Stimulated activated CD4-positive, alpha-beta T cell treated with anti-CD3 and anti-CD28 coated beads, Interleukin-4, amount 100 ng/mL, for 48 hours (primary cell): ENCODE measurements at regions not wholly inside any gene's neighbourhood (a gene's known extent, or its start where the extent isn't known, plus 50 kb on each side); places are given as distances from the start of the nearest gene placed in this dataset.

ENCODE experiments used
- DNase-seq, 2 donors: peaks; one replicate each; pipeline ENCODE4 v3.0.0-alpha.2; 2020; ENCODE audit warnings: low read depth in 2 of 2

DNA sequence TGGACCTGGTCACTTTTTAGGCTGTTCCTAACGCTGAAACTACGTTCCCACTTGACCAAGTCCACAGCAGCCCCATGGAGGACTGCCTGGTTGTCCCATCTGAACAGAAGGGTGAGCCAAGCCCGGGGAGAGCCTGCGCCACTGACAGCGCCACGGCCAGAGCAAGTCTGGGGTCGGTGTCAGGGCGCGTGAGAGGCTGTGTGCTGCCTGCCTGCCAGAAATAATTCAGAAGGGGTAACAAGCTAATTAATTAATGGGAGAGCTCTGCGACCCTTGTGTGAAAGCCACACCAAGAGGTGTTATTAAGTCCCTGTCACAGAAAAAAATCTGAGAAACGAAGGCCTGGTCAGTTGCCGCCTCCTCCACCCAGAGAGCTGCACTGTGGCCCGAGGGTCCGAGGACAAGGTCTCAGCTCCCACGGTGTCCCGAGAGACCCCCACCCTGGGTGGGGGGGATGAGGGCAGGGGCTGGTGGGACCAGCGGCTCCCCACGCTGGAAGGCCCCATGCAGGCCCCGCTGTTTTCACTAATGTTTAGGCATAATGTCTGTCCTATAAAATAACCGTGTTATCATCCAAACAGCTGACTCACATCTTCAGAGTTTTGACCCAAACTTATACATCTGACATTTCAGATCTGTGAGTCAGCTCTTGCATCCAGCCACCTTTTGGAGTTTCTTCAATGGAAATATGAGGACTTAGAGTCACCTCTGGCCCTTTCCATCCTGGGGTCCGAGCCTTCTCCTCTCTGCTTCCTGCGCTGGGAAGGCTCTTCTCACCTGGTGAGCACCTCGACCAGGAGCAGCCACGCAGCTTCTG is 58.5 kb downstream of the DLL1 start:
- DNase-seq: no peak

DNA sequence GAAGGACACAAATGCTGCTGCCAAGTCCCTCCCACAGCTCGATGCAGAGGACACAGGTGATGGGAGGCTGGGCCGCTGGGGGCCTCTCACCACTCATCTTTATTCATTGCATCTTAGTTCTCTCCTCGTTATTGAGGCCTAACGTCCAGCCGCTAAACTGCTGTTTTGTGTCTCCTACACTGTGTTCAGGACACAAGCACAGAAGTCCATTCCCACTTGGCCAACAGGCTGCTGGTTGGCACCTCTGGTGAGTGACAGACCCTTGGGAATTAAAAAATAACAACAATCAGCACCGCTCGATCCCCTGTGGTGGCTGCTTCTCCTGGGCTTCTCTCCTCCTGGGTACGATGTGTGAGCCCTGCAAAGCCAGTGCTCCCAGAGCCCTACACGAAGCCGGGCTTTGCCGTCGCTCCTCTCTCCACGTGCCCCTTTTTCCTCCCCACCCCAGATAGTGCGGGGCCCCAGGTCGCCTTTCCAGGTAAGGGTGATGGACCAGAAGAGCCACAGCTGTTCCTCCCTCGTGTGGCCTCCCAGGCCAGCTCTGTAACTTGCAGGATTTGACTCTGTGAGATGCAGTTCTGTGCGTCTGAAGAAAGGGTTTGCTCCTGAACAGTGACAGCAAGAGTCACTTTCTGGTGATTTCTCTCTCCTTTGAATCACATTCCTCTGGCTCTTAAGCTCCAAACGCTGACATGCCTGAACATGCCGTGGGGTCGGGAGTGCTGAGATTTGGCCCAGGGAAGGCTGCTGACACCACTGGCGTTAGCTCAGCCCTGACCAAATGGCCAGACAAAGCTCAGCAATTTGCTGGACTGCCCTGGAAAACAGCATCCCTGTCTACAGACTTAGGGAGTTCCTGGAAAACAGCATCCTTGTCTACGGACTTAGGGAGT is 59.3 kb downstream of the DLL1 start:
- no peak for DNase-seq

DNA sequence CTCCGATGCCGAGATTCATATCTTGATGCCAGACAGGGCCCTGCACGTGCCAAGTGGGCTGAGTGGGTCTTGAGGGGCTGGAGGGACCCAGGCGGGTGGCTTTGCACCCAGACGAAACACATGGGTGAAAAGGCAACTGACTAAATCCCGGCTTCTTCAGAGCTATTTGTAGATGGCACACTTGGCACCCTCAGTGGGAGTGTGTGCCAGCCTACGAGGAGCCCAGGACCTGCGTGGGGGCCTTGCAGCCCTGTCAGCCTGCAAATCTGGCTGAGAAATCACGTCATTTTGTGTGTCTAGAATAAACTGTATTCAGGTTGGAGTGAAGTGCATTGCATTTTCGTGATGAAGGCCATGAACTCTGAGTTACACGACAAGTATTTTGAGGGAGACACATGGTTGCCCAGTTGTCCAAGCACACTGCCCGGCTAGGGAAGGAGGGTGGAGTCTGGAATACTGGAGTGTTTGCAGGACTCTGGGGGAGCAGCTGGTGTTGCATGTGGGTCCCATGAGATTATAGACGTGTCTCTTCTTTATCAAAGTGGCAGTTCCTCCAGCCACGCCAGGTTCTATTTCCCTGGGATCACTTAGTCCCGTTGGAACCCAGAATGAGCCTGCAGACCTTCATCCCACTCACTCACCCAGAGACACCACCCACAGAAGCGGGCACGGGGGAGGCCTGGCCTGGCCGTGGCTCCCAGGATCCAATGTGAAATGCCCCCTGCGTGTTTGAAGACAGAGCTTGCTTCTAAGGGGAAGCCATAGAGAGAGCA is 60.2 kb downstream of the DLL1 start:
- DNase-seq: no peak

DNA sequence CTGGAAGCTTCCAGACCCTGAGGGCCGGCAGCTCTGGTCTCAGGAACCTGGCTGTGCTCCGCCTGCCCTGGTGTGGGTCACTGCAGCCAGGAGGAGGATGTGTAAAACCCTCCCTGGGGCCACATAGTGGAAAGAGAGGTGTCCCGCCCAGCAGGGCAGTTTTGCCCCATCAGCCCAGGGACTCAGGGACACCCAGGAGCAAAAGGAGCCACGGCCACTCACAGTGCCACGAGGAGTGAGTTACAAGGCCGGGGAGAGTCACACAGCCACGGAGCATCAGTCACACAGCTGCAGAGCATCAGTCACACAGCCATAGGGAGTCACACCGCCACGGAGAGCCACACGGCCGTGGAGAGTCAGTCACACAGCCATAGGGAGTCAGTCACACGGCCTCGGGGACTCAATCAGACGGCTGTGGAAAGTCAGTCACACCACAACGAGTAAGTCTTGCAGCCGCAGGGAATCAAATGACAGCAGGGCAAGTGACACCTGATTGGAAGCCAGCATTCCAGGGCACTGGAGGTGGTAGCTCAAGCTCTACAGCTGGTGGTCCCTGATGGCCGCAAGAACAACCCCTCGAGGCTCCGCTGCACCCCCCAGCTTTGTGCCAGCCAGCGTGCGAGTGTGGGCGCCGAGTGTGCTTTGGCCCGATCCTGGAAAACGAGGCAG is 60.9 kb downstream of the DLL1 start:
- no peak for DNase-seq

DNA sequence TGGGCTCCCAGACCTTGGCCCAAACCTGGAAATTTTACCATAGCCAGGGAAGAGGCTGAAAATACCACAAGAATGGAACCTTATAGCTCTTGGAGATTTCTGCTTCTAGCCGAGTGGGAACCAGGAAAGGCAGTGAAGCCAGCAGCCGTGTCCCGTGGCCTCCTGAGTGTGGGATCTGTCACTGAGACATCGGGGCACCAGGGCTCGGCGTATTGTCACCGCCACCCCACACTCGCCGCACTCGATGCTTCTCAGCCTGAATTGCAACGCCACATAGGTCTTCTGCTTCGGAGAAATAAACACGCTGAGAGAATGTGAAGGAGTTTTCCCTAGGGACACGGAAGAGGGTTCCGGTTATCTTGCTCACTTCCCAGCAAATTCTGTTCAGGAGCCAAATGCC is 61.5 kb downstream of the DLL1 start:
- no peak for DNase-seq

DNA sequence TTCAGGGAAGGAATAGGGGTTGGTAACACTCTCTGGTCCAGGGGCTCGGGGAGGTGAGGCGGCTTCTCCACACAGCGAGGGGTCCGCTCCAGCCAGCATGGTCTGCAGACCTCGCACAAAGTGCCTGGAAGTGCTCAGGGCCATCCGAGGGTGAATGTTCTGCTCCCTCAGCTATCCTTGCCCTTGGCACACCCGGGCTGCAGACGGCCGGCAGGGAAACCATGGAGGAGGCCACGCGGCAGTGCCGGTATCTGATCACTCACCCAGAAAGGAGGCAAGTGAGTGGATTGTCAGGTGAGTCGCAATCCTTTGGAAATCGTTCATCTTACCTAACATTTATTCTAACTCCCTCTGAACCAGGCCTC is 62.0 kb downstream of the DLL1 start:
- no peak for DNase-seq

DNA sequence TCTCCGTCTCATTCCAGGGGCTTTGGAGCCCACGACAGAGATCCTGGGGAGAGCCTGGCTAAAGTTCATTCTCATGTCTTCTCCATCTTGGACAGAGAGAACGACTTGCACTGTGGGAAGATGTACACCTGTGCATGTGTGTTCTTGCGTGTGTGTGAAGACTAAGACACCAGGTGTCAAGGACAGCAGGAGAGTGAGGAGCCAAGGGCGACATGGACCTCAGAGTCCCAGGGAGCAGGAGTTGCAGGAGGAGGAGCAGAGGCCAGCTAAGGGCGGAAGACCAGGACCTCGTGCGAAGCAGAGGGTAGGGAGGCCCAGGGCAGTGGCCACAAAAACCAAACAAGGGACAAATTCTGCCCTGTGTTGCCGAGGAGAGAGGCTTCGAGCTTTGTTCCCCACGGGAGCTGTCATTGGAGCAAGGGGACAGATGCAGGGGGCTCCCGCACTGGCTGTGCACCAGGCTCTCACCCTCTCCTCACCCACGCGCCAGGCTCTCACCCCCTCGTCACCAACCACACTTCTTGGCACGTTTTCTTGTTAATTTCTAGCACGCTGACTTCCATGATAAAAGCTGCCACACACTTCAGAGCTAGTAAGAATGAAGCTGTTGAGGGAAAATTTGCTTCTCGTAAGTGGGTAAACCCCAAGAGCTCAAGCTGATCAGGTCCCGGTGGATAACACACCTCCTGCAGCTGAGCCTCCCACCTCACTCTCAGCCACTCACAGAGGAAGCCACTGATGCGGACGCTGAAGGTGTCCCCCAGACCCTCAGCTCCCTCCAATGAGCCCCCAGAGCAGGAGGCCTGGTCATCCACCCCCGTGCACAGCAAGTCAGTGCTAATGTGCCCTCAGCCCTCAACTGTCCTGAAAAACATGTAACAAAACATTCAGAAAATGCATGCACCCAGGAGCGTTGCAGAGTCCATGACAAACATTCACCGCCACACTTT is 62.6 kb downstream of the DLL1 start:
- DNase-seq: no peak

DNA sequence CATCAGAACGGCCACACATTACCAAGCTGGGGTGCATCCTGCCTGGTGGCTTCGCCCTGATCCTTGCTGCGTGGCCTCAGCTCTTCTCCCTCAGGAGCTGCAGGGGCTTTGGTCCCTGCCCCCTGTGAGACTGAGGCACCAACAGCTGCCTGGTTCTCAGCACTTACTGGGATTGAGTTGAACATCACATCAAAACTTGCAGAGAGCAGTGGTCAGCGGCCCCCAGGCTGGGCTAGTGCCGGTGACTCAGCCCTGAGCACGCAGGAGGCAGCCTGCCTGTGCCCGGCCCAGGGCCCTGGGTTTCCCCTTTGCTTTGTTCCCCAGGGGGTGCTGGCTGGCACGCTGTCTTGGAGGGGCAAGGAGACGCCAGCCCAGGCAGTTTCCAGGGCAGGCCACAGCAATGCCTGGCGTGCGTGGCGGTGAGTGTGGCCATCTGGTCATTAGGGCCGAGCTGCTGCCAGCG is 63.3 kb downstream of the DLL1 start:
- DNase-seq: no peak

DNA sequence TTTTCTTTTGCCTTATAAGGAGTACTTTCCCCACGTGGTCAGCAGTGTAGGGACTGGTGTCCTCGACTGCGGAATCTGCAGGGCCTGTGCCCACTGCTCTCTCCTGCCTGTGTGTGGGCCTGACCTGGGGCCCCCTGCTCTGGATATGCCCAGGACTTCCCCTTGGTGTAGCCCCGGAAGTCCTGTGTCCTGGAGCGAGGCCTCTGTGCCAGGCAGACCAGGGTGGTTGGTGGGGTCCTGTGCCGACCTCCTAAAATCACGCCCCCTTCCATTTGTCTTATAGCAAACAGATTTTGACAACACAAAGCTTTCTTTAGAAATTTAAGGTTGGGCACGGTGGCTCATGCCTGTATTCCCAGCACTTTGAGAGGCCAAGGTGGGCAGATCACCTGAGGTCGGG is 64.2 kb downstream of the DLL1 start:
- DNase-seq: no peak

DNA sequence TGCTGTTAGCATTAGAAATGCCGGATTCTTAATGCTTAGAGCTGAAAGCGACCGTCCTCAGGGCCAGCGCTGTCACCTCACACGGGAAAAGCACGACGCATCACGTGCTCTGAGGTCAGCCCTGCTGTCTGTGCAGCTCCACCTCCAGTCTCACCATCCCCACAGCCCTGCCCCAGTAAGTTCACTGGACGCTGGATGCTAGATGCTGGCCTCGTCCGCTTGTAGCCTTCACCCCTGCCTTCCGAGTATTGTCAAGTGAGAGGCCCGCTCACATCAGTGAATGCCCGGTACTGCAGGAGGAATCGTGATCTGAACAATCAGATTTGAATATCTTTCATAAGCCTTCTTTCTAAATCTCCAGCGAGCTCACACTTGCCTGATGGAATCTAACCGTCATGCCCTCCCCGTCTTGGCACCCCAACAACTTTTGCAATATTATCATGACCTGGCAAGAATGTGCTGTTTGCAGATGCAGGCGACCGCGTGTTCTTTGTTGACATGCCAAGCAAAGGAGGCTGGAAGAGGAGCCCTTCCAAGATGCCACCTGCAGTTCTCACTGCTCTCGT is 64.9 kb downstream of the DLL1 start:
- DNase-seq: no peak

DNA sequence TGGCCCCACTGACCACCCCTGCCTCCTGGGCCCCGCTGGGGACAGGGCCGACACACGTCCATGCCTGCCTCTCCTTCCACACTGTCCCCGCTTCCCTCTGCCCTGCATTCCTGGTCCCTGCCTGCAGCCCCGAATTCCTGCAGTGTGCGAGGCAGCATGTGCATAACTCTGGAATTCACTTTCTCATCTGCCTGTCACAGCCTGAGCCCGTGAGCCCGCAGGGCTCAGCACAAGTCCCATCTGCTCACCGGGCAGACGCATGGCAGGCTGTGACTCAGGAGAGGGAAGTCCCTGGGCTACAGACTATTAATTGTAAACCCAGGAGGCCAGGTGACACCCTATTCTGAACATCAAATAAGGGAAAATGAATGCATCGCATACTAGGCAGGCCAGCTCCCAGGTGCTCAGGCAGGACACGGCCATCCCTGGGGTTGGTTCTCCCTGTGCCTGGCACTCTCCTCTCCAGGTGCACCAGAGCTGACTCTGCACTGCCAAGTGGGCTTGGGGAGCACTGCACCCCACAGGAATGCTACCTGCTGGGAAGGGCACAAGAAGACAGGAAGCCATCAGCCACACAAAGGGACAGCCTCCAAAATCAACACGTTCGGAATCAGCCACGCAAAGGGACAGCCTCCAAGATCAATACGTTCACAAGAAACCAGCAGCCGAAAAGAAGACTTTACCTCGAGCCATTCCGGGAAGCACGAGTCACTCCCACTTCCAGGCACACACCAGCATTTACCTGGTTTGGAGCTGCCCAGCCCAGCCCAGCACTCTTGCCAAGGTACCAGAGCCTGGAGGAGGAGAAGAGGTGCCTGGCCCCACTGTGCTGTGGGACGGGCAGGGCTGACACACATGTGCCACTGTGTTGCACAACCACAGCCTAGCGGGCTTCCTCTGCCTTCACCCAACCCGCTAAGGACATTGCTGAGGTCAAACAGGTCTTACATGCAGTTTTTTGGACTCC is 65.9 kb downstream of the DLL1 start:
- no peak for DNase-seq

DNA sequence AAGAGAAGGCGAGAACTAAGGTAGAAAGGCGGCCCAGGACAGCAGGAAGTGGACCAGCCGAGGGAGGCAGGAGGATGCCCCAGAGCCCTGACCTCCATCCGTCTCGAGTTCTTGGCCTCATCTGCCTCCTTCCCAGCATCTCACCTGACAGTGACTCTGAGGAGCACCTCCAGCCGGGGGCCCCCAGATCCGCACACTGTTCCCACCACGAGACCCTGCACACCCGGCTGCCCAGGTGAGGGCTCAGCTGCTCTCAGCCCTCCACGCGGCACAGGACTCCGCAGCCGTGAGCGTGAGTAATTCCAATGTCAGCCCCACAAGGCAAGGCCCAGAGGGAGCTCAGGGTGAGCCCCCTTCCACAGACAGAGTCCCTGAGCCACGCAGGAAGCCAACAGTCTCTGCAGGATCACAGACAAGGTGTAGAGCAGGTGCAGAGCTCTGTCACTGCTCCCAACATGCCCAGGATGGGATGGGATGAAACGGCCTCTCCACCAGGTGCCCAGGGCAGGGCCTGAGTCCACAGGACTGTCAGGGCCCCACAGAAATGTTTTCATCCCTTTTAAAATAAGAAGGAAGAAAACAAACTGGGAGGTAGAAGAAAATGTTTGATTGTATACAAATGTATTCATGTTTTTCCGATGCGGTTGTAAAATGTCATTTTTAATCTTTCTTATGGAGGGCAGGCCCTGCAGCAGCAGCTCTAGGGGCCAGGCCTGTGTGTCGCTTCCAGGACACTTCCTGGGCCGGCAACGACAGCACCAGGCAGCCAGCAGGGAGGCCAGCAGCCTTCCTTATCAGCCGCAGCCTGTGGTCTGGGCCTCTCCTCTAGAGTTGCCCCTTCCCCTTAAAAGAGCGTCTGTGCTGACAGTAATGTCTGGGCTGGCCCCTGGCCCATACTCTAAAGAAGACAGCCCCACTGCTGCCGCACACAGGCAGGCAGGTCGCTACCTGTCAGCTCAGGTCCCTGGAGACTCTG is 66.9 kb downstream of the DLL1 start:
- no peak for DNase-seq

DNA sequence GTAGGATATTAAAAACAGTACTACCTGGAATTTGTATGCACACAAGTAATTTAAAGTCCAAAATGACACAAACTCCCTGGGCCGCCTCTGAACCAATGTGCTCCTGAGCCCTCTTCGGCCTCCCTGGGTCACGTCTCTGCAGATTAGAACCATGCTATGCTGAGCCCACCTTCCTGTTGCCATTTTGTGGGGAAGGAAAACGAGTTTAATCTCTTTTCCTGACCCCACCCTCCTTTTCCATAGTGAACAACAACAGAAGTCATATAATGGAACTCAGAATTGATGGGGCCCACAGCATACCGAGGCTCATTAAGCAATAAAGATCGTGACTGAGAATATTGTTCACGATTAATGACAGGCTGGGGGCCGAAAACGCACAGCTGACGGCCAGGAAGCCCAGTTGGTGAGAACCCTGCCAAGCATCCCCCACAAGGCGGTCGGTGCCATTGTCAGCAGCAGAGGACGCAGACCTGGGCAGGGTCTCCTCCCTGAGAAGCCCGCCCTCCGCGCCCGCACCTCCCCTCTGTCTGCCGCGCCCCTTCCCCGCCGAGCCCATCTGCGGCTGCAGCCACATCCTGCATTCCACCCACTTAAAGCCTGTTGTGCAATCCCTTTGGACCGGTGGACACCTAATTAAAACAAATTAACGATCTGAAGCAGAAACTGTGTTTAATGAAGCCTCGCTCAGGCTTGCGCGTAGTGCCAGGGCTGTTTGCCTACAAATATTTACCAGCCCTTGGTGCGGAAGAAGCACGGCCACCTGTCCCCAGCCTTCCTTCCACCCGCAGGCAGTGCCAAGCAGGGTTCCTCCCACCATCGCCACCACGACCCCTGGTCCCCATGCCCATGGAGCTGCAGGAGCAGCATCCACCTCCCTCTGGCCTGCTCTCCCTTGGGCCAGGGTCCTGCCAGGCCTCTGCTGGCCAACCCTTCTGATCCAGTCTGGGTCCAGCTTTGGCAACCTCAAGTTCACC is 68.1 kb downstream of the DLL1 start:
- no peak for DNase-seq

DNA sequence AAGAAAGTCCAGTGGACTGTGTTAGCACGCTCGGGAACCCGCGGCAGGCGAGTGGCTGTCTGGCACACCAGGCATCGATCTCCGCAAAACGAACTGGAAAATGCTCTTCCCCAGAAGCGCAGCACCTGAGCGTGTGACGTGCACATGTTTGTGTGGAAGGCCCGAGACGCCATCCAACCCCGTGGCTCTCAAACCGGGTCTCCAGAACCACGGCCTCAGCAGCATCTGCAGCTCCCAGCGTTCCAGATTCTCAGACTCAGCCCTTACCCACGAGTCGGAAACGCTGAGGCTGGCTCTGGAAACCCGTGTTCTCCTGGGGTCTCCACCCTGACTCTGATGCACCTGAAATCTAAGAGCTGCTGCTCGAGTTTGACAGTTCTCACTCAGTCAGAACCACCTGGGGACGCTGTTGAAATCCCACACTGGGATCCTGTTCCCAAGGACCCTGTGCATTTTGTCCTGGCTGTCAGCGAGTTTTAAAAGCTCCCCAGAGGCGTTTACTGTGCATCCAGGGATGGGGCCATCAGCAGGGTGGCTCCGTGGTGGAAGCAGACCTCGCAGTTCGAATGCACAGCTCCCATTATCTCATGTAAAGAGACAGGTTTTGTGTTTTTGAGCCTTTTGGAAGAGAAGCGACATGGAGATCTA is 69.0 kb downstream of the DLL1 start:
- no peak for DNase-seq

DNA sequence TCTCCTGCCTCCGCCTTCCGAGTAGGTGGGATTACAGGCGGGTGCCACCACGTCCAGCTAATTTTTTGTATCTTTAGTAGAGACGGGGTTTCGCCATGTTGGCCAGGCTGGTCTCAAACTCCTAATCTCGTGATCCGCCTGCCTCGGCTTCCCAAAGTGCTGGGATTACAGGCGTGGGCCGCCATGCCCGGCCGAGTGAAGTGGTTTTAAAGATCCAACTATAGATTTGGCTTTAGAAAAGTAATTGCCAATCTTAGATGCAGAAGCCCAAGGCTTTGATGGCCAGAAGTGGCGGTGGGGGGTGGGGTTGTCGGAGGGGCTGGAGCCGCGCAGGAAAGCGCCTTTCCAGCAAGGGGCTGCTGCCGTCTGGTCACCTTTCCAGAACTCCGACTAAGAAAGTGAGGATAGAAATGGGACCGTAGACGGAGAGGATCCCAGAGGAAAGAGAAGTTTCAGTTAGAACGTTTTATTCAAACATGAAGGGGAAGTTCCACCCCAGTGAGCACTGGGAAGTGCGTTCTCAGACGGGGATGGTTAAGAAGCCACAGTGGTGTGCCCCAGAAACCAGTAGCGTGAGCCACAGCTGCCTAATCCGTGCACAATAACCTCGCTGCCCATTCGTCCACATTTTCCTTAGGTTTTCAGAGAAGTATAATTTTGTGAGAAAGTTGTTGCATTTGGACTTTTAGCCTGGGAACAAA is 69.7 kb downstream of the DLL1 start:
- no peak for DNase-seq
